HG03558 (cell line): ENCODE measurements at regions not wholly inside any gene's neighbourhood (a gene's known extent, or its start where the extent isn't known, plus 50 kb on each side); places are given as distances from the start of the nearest gene placed in this dataset.
"Not testable (repeated sequence)": the region's sequence is repeated elsewhere in the genome, so short reads cannot be mapped to it uniquely, and the experiment has no call there.

Experiments used
- ATAC-seq: cut with Tn5 transposase; IDR thresholded peaks from one replicate; pipeline ENCODE4 v1.9.1; 2021; ENCODE audit warnings: moderate number of reproducible peaks; ENCODE audit not compliant: unreplicated experiment; ENCODE audit errors: extremely low read depth

DNA sequence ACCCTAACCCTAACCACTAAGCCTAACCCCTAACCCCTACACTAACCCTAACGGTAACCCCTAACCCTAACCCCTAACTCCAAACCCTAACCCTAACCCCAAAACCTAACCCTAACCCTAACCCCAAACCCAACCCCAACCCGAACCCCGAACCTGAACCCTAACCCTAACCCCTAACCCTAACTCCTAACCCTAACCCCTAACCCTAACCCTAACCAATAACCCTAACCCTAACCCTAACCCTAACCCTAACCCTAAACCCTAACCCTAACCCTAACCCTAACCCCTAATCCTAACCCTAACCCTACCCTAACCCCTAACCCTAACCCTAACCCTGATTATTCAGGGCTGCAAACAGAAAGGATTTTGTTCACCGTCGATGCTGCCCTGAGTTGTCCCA, 144.6 kb upstream of the DUSP22 start:
- ATAC-seq = not testable (repeated sequence)

DNA sequence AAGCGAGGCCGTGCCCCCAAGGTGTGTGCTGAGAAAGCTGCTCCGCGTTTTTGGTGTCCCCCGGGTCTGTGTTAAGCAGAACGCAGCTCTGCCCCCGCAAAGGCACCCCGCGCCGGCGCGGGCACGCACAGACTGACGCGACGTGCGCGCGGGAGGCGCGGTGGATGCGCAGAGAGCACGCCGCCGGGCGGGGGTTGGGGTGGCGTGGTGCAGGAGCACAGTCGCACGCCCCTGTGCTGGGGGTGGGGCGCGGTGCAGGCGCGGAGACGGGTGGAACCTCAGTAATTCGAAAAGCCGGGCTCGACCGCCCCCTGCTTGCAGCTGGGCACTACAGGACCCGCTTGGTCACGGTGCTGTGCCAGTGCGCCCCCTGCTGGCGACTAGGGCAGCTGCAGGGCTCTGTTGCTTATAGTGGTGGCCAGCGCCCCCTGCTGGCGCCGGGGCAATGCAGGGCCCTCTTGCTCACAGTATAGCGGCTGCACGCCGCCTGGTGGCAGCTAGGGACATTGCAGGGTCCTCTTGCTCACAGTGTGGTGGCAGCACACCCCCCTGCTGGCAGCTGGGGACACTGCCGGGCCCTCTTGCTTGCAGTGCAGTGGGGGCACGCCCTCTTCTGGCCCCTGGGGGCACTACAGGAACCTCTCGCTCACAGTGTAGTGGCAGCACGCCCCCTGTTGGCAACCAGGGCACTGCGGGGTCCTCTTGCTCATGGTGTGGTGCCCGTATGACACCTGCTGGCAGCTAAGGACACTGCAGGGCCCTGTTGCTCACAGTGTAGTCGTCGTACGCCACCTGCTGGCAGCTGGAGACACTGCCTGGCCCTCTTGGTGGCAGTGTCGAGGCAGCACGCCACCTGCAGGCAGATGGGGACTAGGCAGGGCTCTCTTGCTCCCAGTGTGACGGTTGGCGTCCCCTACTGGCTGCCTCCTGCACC, 144.0 kb upstream of the DUSP22 start:
- ATAC-seq = peak; percentile 78

DNA sequence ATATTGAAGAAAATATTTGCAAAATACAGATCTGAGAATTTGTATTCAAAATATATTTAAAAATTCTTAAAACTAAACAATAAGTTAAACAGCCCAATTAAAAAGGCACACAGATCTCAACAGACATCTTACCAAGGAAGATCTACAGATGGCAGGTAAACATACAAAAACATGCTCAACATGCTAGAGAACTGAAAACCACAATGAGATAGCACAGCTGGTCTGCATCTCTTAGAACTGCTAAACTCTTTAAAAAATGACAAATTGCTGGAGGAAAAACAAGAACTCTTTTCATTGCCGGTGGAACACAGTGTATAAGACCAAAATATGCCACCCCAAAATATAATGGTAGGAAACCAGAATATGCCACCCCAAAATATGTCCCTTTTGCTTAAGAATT, 142.1 kb upstream of the DUSP22 start:
- not testable (repeated sequence) for ATAC-seq

DNA sequence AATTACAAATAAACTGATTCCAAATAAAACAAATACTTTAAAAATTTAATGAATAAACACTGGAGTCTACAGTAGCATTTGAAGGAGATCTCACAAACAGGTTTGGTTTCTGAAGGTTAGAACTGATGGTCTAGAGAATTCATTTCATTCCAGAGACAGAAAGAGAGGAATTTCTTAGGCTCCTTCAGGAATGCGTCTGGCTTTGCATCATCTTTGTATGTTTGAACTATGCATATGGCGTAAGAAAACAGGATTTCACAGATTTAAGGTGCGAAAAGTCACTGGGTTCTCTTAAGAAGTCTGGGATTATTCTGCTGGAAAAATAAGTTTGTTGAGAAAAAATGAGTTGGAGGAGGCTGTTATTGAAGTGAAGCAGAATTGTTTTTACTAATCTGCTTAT, 139.9 kb upstream of the DUSP22 start:
- not testable (repeated sequence) for ATAC-seq

DNA sequence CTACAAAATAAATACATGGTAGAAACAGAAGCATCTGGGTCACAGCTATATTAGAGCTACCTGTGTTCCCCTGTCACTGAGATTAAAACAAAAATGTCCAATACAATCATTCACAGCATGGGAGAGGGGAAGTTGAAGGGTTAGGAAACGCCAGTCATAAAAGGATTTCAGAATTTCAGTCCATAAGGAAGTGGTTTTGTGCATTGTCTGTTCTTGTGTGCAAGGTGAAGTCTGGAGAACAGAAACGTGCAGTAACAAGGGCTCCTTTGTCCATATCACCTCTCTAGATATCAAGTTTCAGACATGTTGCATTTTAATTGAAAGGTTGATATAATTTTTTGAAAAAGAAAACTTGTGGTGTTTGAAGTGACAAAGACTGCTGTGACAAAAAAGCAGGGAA, 139.3 kb upstream of the DUSP22 start:
- not testable (repeated sequence) for ATAC-seq

DNA sequence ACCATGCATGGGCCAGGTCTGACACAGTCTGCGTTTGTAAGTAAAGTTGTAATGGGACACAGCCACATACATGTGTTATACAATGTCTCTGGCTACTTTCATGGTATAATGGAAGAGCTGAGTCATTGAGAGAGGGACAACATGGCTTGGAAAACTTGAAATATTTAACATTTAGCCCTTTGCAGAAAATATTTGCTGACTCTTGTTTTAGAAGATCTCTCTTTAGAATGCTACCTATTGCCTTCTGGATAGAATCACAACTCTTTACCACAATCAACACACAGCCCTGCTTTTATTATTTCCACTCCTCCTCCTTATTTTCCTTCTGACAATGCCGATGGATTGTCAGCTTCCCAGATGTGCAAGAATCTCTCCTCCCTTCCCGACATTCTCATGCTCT, 138.4 kb upstream of the DUSP22 start:
- ATAC-seq = not testable (repeated sequence)

DNA sequence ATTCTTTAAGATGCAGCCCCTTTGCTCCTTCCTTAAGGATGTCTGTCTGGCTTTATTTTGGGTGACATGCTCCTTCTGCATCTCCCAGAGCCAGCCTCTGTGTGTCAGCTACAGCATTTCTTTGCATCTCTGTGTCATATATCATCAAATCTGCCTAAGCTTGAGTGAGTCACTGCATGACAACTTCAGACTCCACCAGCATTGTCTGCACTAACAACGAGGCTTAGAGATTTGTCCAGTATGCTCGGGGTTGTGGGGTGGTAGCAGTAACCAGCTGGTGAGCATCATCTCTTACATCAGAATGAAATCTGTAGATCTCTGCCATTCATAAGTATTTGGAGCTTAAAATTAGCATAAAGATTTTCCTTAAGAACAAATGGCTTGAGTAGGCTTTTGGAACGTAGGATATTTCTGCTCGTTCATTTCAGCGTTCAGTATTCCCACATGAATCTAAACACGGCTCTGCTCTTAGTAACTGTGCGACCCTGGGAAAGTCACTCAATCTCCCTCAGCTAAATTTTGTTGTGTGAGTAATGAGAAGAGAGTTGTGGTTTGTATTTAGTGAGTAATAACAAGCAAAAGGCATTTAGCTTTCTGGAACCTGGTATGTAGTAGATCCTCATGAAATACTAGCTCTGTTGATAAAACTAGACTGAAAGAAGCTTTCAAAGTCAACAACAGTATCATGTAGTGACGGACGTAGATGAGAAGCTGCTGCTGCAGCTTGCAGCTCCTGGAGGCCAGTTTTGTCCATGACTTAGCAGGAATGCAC, 137.8 kb upstream of the DUSP22 start:
- not testable (repeated sequence) for ATAC-seq

DNA sequence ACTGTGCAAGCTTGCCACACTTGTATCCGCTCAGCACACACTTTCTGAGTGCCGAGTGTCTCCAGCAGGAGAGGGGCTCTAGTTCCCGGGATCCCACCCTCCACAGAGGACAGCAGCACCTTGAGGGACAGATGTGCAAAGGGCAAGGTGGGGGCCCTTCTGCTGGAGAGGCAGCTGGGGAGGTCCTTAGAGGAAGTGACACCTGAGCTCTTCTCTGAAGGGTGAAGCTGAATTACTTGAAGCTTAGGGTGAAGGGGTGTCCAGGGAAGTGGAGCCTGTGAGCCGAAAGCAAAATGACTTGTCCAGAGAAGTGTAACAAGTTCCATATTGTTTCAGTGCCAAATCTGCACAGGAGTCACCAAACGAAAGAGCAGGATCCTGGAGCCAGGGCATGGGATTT, 136.3 kb upstream of the DUSP22 start:
- no peak for ATAC-seq

DNA sequence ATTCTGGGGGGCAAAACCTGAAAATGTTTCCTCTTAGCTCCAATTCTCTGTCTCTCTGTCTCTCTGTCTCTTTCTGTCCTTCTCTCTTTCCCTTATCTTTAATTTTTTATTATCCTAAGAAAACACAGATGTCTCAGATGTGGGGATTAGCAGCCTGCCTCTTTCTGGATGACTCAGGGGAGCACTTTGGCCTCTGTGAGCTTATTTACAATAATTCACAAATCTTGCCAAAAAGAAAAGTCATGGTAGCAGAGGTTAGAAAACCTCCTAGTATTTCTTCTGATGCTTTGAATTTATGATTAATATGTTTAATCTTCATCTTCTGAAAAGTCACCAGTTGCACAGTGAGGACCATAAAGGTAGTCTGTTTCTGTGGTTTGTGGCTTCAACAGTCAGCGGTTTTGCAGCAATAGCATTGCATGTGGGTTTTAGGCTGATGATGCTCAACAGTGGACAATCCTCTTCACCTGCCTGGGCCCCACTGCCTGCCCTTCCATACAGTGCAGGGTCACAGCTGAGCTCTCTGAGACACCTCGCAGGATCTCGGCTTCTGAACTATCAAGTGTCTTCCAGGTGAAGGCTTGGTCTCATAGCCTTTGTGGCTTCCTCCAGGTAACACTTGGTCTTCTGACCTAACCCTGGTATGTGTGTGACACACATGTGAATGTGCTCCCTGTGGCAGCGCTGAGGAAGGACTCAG, 135.7 kb upstream of the DUSP22 start:
- ATAC-seq = not testable (repeated sequence)

DNA sequence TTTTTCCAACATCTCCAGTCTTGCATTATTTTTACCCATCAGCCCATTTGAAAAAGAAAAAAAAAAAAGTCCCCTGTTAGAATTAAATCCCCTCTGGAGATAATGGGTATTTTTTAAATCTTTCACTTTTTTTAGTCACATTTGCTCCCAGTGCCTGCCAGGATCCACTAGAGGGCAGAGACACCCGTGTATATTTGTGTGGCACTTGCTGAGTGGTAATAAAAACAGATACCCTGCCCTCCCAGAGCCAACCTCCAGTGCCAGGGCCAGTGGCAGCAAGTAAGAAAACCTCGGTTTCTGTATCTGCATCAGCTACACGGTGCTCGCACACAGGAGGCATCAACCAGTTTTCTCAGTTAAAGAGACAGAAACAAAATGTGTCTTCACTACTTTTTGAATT, 135.1 kb upstream of the DUSP22 start:
- not testable (repeated sequence) for ATAC-seq

DNA sequence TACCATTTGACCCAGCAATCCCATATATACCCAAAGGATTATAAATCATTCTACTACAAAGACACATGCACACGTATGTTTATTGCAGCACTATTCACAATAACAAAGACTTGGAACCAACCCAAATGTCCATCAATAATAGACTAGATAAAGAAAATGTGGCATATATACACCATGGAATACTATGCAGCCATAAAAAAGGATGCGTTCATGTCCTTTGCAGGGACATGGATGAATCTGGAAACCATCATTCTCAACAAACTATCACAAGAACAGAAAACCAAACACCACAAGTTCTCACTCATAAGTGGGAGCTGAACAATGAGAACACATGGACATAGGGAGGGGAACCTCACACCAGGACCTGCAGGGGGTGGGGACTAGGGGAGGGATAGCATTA, 130.6 kb upstream of the DUSP22 start:
- not testable (repeated sequence) for ATAC-seq

DNA sequence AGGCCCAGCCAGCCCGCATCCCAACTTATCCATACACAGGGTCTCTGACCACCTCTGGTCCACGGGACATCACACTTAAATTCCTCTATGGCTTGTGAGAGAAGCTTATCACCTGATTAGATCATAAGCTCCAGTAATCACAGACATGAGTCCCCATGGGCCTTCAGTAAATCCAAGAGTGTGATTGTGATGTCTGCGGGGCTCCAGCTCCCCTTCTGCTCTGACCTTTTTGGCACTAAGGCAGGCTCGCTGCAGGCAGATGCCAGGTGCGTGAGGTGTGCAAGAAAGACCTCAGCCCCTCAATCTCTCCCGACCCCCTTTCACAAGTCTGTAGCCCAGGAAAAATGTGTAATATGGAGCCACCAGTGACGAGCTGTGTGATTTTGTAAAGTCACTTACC, 127.6 kb upstream of the DUSP22 start:
- no peak for ATAC-seq

DNA sequence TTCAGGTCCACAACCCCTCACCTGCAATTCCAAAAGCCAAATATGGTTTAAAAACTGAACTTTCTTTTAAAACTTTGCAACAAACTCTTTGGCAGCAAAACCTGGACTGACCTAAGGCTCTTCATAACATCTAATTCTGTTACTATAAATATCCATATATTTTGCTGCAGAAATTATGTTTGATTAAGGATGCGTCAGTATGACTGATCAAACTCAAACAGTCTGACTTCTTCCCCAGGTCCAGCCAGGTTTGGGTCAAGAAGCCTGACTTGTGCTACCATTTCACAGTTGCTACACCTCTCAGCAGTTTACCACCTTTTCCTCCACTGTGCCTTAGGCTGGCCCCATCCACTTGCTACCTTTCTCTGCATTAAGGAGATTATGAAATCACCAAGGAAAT, 127.0 kb upstream of the DUSP22 start:
- ATAC-seq = no peak

DNA sequence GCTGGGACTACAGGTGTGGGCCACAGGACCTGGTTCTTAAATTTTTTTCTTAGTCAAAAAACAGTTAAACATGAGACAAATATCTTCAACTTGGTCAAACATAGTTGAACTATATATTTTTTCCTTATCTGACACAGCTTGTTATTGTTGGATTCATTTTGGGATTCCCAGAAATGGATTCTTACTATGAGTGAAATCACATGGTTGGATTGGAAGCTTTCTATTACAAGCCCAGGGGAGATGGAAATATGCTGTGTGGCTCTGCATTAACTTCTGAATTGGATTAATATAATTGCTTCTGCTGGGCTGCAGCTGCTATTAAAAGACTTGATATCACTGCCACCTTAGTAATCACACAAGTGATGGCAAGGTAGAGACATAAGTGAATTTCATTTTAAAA, 126.4 kb upstream of the DUSP22 start:
- no peak for ATAC-seq

DNA sequence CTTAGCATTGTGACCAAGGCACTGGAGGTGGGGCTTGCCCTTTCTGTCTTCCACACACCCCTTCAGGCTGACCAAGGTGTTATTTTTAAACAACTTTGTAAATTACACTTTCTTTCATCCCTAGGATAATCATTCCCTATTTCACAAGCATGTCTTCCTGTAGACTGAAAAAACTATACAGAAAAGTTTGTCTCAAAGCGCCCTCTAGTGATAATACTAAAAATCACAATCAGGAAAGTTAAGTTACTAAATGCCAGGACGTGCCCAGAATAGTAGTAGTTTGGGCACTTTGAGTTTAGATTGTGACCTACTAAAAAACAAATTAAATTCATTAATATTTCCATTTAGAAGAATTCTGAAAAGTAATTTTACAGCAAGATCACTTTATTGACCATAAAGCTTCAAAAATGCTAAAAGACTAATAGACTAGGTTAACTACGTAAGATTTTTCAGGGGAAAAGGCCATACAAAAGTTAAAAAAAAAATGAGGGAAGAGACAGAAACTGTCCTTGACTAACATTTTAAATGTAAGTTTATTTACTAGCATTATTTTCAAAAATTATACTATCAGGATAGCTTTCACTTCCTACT, 123.3 kb upstream of the DUSP22 start:
- ATAC-seq = no peak

DNA sequence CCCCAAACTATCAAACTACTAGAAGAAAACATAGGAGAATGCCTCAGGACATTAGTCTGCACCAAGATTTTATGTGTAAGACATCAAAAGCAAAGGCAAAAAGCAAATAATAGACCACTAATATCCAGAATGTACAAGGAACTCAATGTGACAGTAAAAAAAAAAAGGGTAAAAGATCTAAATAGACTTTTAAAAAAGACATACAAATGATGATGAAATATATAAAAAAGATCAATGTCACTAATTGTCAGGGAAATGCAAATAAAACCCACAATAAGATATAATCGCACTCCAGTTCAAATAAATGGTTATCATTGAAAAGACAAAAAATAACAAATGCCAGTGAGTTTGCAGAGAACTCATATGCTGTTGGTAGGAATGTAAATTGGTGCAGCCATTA, 118.3 kb upstream of the DUSP22 start:
- ATAC-seq = no peak

DNA sequence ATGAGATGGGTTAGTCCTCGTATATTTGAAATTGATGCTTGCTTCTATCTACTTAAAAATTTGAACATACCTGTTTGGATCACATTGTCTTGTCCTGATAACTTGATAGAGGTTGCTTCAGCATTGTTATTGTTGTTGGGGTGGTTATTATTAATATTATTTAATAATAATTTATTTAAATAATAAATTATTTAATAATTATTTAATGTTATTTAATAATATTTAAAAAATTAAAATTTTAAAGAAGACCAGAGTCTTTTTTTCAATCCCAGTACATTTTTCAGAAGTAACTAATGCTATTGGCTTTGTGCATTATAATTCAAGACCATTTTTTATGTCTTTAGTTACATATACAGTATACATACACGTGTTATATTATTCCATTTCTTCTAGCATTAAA, 116.6 kb upstream of the DUSP22 start:
- ATAC-seq = no peak

DNA sequence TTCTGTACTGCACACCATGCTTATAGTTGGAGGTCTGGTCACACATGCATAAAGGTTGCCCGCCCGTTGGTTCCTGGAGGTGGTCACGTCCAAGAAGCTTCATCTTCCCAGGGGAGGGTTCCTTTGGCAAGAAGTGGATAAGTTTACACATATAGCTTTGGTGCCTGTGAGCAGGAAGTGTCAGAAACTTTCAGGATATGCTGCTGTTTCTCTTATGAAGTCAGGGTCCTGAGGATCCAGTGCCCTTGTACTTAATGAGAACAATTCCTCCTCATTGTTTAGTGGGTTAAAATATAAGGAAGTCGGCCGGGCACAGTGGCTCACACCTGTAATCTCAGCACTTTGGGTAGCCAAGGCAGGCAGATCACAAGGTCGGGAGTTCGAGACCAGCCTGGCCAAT, 115.5 kb upstream of the DUSP22 start:
- ATAC-seq = no peak

DNA sequence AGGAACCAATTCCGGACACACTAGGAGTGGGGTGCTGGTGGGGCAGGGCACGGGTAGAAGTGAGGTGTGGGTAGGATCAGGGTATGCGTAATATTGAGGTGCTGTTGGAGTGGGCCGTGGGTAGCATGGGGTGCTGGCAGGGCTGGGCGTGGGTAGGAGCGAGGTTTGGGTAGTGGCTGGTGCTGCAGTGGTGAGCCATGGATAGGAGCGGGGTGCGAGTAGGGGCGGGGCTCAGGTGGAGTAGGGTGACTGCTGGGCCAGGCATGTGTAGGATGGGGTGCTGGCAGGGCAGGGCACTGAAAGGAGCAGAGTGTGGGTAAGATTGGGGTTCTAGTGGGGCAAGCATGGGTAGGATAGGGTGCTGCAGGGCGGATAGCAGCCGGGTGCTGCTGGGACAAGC, 114.2 kb upstream of the DUSP22 start:
- ATAC-seq = no peak

DNA sequence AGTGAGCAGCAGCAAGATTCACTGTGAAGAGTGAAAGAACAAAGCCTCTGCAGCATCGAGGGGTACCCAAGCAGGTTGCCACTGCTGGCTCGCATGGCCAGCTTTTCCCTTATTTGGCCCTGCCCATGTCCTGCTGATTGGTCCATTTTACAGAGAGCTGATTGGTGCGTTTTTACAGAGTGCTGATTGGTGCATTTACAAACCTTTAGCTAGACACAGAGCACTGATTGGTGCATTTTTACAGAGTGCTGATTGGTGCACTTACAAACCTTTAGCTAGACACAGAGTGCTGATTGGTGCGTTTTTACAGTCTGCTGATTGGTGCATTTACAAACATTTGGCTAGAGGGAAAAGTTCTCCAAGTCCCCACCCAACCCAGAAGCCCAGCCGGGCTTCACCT, 113.4 kb upstream of the DUSP22 start:
- ATAC-seq = not testable (repeated sequence)
